Epithelial cell of esophagus (primary cell): ENCODE measurements at regions not wholly inside any gene's neighbourhood (a gene's known extent, or its start where the extent isn't known, plus 50 kb on each side); places are given as distances from the start of the nearest gene placed in this dataset.

Experiments used
- DNase-seq: peaks from one replicate; pipeline ENCODE4 v3.0.0; 2010; ENCODE audit warnings: low read depth
- H3K4me3 ChIP-seq: 2 replicates; pipeline ENCODE4 v1.5.1; 2011; ENCODE audit warnings: mild to moderate bottlenecking, low read length, control low read depth
- CTCF ChIP-seq: IDR thresholded peaks from 2 replicates; pipeline ENCODE4 v1.5.1; 2011; ENCODE audit warnings: low read depth, mild to moderate bottlenecking, low read length, control low read depth, inconsistent platforms; ENCODE audit not compliant: insufficient read depth; ENCODE audit errors: missing control alignments

- no peak for DNase-seq
- H3K4me3 ChIP-seq: no peak overlapping the region
- TF ChIP-seq CTCF: no peak
Observed at GRCh38 chr6:87904011-87904410, 143.6 kb upstream of the SPACA1 start.

- TF ChIP-seq CTCF: no peak
- no peak for DNase-seq
- H3K4me3 ChIP-seq: no peak overlapping the region
Observed at GRCh38 chr6:87903323-87903722, 144.3 kb upstream of the SPACA1 start.

- DNase-seq: no peak
- H3K4me3 ChIP-seq: no peak overlapping the region
Observed at GRCh38 chr6:87902383-87902782, 145.3 kb upstream of the SPACA1 start.

GRCh38 chr6:87901613-87902012 is 146.0 kb upstream of the SPACA1 start:
- H3K4me3 ChIP-seq: no peak overlapping the region
- TF ChIP-seq CTCF: no peak
- no peak for DNase-seq

More at GRCh38 chr6:87902383-87902782, 145.3 kb upstream of the SPACA1 start:
- TF ChIP-seq CTCF: no peak

- no peak overlapping the region for H3K4me3 ChIP-seq
- peak; percentile 16 for DNase-seq
- no peak for TF ChIP-seq CTCF
Observed at GRCh38 chr6:87900160-87900698, 147.4 kb upstream of the SPACA1 start.

GRCh38 chr6:87899499-87900147 is 148.0 kb upstream of the SPACA1 start:
- H3K4me3 ChIP-seq: no peak overlapping the region
- DNase-seq: no peak
- no peak for TF ChIP-seq CTCF

GRCh38 chr6:87897663-87898062 is 150.0 kb upstream of the SPACA1 start:
- no peak for TF ChIP-seq CTCF
- H3K4me3 ChIP-seq: no peak overlapping the region
- DNase-seq: peak; percentile 40
